GM23248 (cell line): ENCODE measurements at regions not wholly inside any gene's neighbourhood (a gene's known extent, or its start where the extent isn't known, plus 50 kb on each side); places are given as distances from the start of the nearest gene placed in this dataset.

ENCODE experiments used
- EZH2 ChIP-seq: fragments of 200-600 bp; sonication (generic); IDR thresholded peaks from 2 replicates; pipeline ENCODE4 v1.6.1; 2018; ENCODE audit warnings: antibody characterized with exemption, mild to moderate bottlenecking; ENCODE audit not compliant: insufficient read depth, poor library complexity, severe bottlenecking
- EZH2phosphoT487 ChIP-seq: fragments of 200-600 bp; sonication (generic); IDR thresholded peaks from 2 replicates; pipeline ENCODE4 v1.6.1; 2018; ENCODE audit warnings: antibody characterized with exemption, moderate library complexity, mild to moderate bottlenecking, low read depth; ENCODE audit not compliant: insufficient read depth

DNA sequence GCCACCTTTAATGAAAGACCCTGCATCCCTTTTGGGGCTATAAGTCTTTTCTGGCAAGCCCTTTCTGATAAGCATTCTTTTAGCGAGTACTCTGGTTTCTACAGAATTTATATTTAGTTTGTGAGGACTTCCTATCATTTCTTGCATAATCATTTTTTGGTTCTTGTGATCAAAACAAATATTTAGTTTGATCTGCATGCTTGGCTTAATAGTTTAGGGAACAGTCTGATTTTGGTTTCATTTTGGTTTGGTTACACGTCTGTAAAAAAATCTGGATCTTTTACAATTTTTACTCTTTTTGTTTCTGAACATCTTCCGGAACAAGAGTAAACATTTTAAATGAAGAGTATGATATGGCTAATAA lies 1074.4 kb downstream of the CDH9 start:
- TF ChIP-seq EZH2phosphoT487 (no peak), EZH2 (no peak)
